ENCODE measurements at regions not wholly inside any gene's neighbourhood (a gene's known extent, or its start where the extent isn't known, plus 50 kb on each side); places are given as distances from the start of the nearest gene placed in this dataset.

- Histone ChIP-seq H3K36me3 (replicated peaks in 1 of 2; ENCODE audit: control insufficient read depth in 1 of 2, insufficient read depth in 2 of 2, low read length in 1 of 2) (no peaks in the 10 kb centered on the region), H3K27me3 (ENCODE audit: insufficient read depth) (no peaks in the 10 kb centered on the region), H4K20me1 (ENCODE audit: insufficient read depth) (no peaks in the 10 kb centered on the region), H3F3A (replicated peaks; ENCODE audit: insufficient read depth) (no peaks in the 10 kb centered on the region), H3K4me1 (ENCODE audit: control insufficient read depth in 1 of 2, insufficient read depth in 2 of 2, low read depth in 1 of 2, low read length in 1 of 2) (peaks cover 0 to 5% of the 10 kb centered on the region in 2 experiments; a peak in 1 of 4 replicates), H3K9ac (no peak overlapping the region), H3K4me2 (no peak overlapping the region), H3K27ac (ENCODE audit: low read depth in 2 of 2, low read length in 1 of 2) (no peak overlapping the region), H2AFZ (ENCODE audit: low read depth) (no peak overlapping the region), H3K9me2 (no peaks in the 10 kb centered on the region), H3K4me3 (ENCODE audit: low read depth in 2 of 2, low read length in 1 of 2) (no peak overlapping the region), H3K79me2 (ENCODE audit: insufficient read depth) (no peaks in the 10 kb centered on the region), H3K9me3 (no peaks in the 10 kb centered on the region; the same call in 1 of the 2 replicates)
- TF ChIP-seq REST (IDR thresholded peaks at IDR 0.05; ENCODE audit: low read depth, low read length) (no peak), JUND (IDR thresholded peaks at IDR 0.05) (no peak), TCF12 (IDR thresholded peaks at IDR 0.05) (no peak), NRF1 (IDR thresholded peaks at IDR 0.05; ENCODE audit: low read depth, low read length) (no peak), YY1 (IDR thresholded peaks at IDR 0.05; ENCODE audit: low read depth) (no peak), GATA2 (CRISPR knock-in tag; IDR thresholded peaks at IDR 0.05) (no peak), NFIC (IDR thresholded peaks at IDR 0.05; ENCODE audit: borderline replicate concordance) (no peak)
- WGBS (ENCODE audit: low lambda C conversion rate), result 16% methylated on average over 9 of the region's 9 CpGs
- peak; percentile 32 for DNase-seq
- ChIA-PET CTCF (no interaction called here), POLR2A (no interaction called here)
Measured at GRCh38 chr15:93189561-93189960, 100.5 kb upstream of the RGMA start.

GRCh38 chr15:93188236-93188635, 99.2 kb upstream of the RGMA start:
- no peaks in the 10 kb centered on the region for H3K36me3 ChIP-seq (replicated peaks in 1 of 2; ENCODE audit: control insufficient read depth in 1 of 2, insufficient read depth in 2 of 2, low read length in 1 of 2)
- no peak overlapping the region for H2AFZ ChIP-seq (ENCODE audit: low read depth)
- H3K4me2 ChIP-seq, result no peak overlapping the region
- H3K27me3 ChIP-seq (ENCODE audit: insufficient read depth), result no peaks in the 10 kb centered on the region
- H3K4me3 ChIP-seq (ENCODE audit: low read depth in 2 of 2, low read length in 1 of 2), result no peak overlapping the region
- no peaks in the 10 kb centered on the region; the same call in 1 of the 2 replicates for H3K9me3 ChIP-seq
- H3K9ac ChIP-seq, result no peak overlapping the region
- no peak overlapping the region for H3K27ac ChIP-seq (ENCODE audit: low read depth in 2 of 2, low read length in 1 of 2)
- no peak for TF ChIP-seq NFIC (IDR thresholded peaks at IDR 0.05; ENCODE audit: borderline replicate concordance)
- TF ChIP-seq RAD21 (IDR thresholded peaks at IDR 0.05; ENCODE audit: low read length), result no peak
- no peak for TF ChIP-seq JUND (IDR thresholded peaks at IDR 0.05)
- no peak for TF ChIP-seq TEAD4 (IDR thresholded peaks at IDR 0.05; ENCODE audit: borderline replicate concordance, insufficient read depth)
- TF ChIP-seq EZH2phosphoT487 (IDR thresholded peaks at IDR 0.05; ENCODE audit: borderline replicate concordance, low read depth), result no peak
- no peak for TF ChIP-seq SIN3A (IDR thresholded peaks at IDR 0.05; ENCODE audit: borderline replicate concordance, low read depth, low read length)
- TF ChIP-seq EP300 (IDR thresholded peaks at IDR 0.05; ENCODE audit: borderline replicate concordance in 1 of 2, low read depth in 1 of 2, low read length in 1 of 2), result no peak
- TF ChIP-seq PBX3 (IDR thresholded peaks at IDR 0.05), result no peak
- no peak for TF ChIP-seq MAX (IDR thresholded peaks at IDR 0.05; ENCODE audit: low read depth)
- no peak for TF ChIP-seq ELF1 (IDR thresholded peaks at IDR 0.05)
- TF ChIP-seq RFX5 (IDR thresholded peaks at IDR 0.05; ENCODE audit: low read length), result no peak
- TF ChIP-seq RXRA (IDR thresholded peaks at IDR 0.05; ENCODE audit: borderline replicate concordance, low read depth), result no peak
- no peak for TF ChIP-seq YY1 (IDR thresholded peaks at IDR 0.05; ENCODE audit: low read depth)
- DNase-seq, result no peak
- ChIA-PET POLR2A (no interaction called here), CTCF (no interaction called here)
- no peaks in the 10 kb centered on the region for H3K9me2 ChIP-seq
- no peaks in the 10 kb centered on the region for H4K20me1 ChIP-seq (ENCODE audit: insufficient read depth)
- H3F3A ChIP-seq (replicated peaks; ENCODE audit: insufficient read depth), result no peaks in the 10 kb centered on the region
- no peaks in the 10 kb centered on the region for H3K79me2 ChIP-seq (ENCODE audit: insufficient read depth)
- H3K4me1 ChIP-seq (ENCODE audit: control insufficient read depth in 1 of 2, insufficient read depth in 2 of 2, low read depth in 1 of 2, low read length in 1 of 2), result peaks cover 0 to 10% of the 10 kb centered on the region in 2 experiments; a peak in 1 of 4 replicates
- 43% methylated on average over 3 of the region's 3 CpGs for WGBS (ENCODE audit: low lambda C conversion rate)

Measured in SK-N-SH (cell line).